IMR-90 (cell line): ENCODE measurements at regions not wholly inside any gene's neighbourhood (a gene's known extent, or its start where the extent isn't known, plus 50 kb on each side); places are given as distances from the start of the nearest gene placed in this dataset.

Experiments used
- ATAC-seq: fragments of 200-7000 bp; cut with Tn5 transposase; 2 replicates; pipeline ENCODE4 v1.9.1; 2020; ENCODE audit warnings: low read depth, mild to moderate bottlenecking, moderate library complexity
- BruUV-seq: library from RNA; stranded (reverse); fragments of 400-500 nt; replicated peaks from 2 replicates; lab custom pipeline; 2021; lab: Mats Ljungman, UMichigan
- CTCF ChIA-PET: fragments of 300-600 bp; formaldehyde crosslinking; extraction: SDS; loops from one replicate; lab custom pipeline; 2021; ENCODE audit warnings: antibody characterized with exemption; lab: Yijun Ruan, JAX
- POLR2A ChIA-PET: fragments of 300-600 bp; sonication (Branson Sonifier 250); formaldehyde crosslinking; loops from one replicate; lab custom pipeline; 2022; ENCODE audit warnings: antibody characterized with exemption; ENCODE audit not compliant: unreplicated experiment; lab: Charles Lee
- DNase-seq: peaks from one replicate; pipeline ENCODE4 v3.0.0; 2013
- H2AFZ ChIP-seq: replicated peaks from 2 replicates; pipeline ENCODE3; 2013; ENCODE audit warnings: low read length, mild to moderate bottlenecking; ENCODE audit not compliant: poor library complexity
- H2AK5ac ChIP-seq: 2 replicates; pipeline ENCODE4 v1.6.1; 2013; ENCODE audit warnings: low read depth, low read length, inconsistent platforms
- H2AK9ac ChIP-seq: replicated peaks from 2 replicates; pipeline ENCODE3; 2013; ENCODE audit warnings: mild to moderate bottlenecking, low read depth, low read length, moderate library complexity; ENCODE audit not compliant: poor library complexity
- H2BK120ac ChIP-seq: 2 replicates; pipeline ENCODE4 v1.6.1; 2013; ENCODE audit warnings: low read depth, low read length, inconsistent platforms
- H2BK15ac ChIP-seq: 3 replicates; pipeline ENCODE4 v1.6.1; 2013; ENCODE audit warnings: low read depth, low read length, inconsistent platforms
- H2BK20ac ChIP-seq: 2 replicates; pipeline ENCODE4 v1.6.1; 2013; ENCODE audit warnings: low read depth, mild to moderate bottlenecking, inconsistent platforms, low read length, moderate library complexity
- H2BK5ac ChIP-seq: 2 replicates; pipeline ENCODE4 v1.6.1; 2013; ENCODE audit warnings: mild to moderate bottlenecking, low read depth, low read length, inconsistent platforms; ENCODE audit not compliant: poor library complexity, severe bottlenecking
- H3K14ac ChIP-seq: replicated peaks from 2 replicates; pipeline ENCODE4 v1.6.1; 2013; ENCODE audit warnings: low read depth, low read length, inconsistent platforms
- H3K18ac ChIP-seq: 2 replicates; pipeline ENCODE4 v1.6.1; 2013; ENCODE audit warnings: low read depth, low read length, control low read depth
- H3K23ac ChIP-seq: 2 replicates; pipeline ENCODE4 v1.6.1; 2013; ENCODE audit warnings: low read depth, low read length, inconsistent platforms
- H3K27ac ChIP-seq: 2 replicates; pipeline ENCODE4 v1.5.1; 2013; ENCODE audit warnings: mild to moderate bottlenecking, control low read depth, low read length; ENCODE audit not compliant: insufficient read depth
- H3K27me3 ChIP-seq: 2 replicates; pipeline ENCODE4 v1.6.1; 2013; ENCODE audit warnings: low read length; ENCODE audit not compliant: control insufficient read depth, insufficient read depth
- H3K36me3 ChIP-seq: 2 replicates; pipeline ENCODE4 v1.6.1; 2013; ENCODE audit warnings: low read length, mixed read lengths; ENCODE audit not compliant: control insufficient read depth, insufficient read depth
- H3K4ac ChIP-seq: 2 replicates; pipeline ENCODE4 v1.6.1; 2013; ENCODE audit warnings: low read depth, low read length, inconsistent platforms
- H3K4me1 ChIP-seq: 2 replicates; pipeline ENCODE4 v1.6.1; 2013; ENCODE audit warnings: low read length, mixed read lengths; ENCODE audit not compliant: control insufficient read depth, insufficient read depth
- H3K4me2 ChIP-seq: 2 replicates; pipeline ENCODE4 v1.6.1; 2013; ENCODE audit warnings: low read depth, mild to moderate bottlenecking, control low read depth, low read length, moderate library complexity
- H3K4me3 ChIP-seq: 2 replicates; pipeline ENCODE4 v1.5.1; 2013; ENCODE audit warnings: low read depth, mild to moderate bottlenecking, control low read depth, low read length, moderate library complexity; ENCODE audit not compliant: insufficient read depth
- H3K56ac ChIP-seq: 2 replicates; pipeline ENCODE4 v1.6.1; 2013; ENCODE audit warnings: low read length, inconsistent platforms; ENCODE audit not compliant: insufficient read depth; ENCODE audit errors: extremely low read depth
- H3K79me1 ChIP-seq, 2 experiments: 2 replicates each; pipeline ENCODE4 v1.6.1; 2013; ENCODE audit warnings: low read length in 2 of 2, inconsistent platforms in 1 of 2, low read depth in 1 of 2
- H3K9ac ChIP-seq: 2 replicates; pipeline ENCODE4 v1.6.1; 2013; ENCODE audit warnings: low read depth, low read length, control low read depth
- H3K9me1 ChIP-seq: 2 replicates; pipeline ENCODE4 v1.6.1; 2013; ENCODE audit warnings: low read length, inconsistent platforms; ENCODE audit not compliant: insufficient read depth
- H3K9me3 ChIP-seq: 2 replicates; pipeline ENCODE4 v1.6.1; 2013; ENCODE audit warnings: low read length; ENCODE audit not compliant: control insufficient read depth, insufficient read depth
- H4K20me1 ChIP-seq: 2 replicates; pipeline ENCODE4 v1.6.1; 2013; ENCODE audit warnings: low read length, inconsistent platforms; ENCODE audit not compliant: insufficient read depth
- H4K5ac ChIP-seq: 2 replicates; pipeline ENCODE4 v1.6.1; 2013; ENCODE audit warnings: mild to moderate bottlenecking, low read depth, low read length, control low read depth
- H4K8ac ChIP-seq, 2 experiments: 2 replicates each; pipeline ENCODE4 v1.6.1; 2013; ENCODE audit warnings: low read depth in 2 of 2, low read length in 2 of 2, control low read depth in 1 of 2, inconsistent platforms in 1 of 2
- H4K91ac ChIP-seq: 2 replicates; pipeline ENCODE4 v1.6.1; 2013; ENCODE audit warnings: low read depth, low read length, inconsistent platforms; ENCODE audit not compliant: insufficient read depth
- CEBPB ChIP-seq: IDR thresholded peaks from 2 replicates; pipeline ENCODE4 v1.6.1; 2012; ENCODE audit warnings: low read depth, low read length, improper control_type of control experiment
- CTCF ChIP-seq: conservative IDR thresholded peaks from 2 replicates; pipeline ENCODE4 v1.5.1; 2012; ENCODE audit warnings: mild to moderate bottlenecking, low read depth, low read length, improper control_type of control experiment
- MAZ ChIP-seq: IDR thresholded peaks from 2 replicates; pipeline ENCODE4 v1.6.1; 2012; ENCODE audit warnings: low read depth, mild to moderate bottlenecking, low read length, improper control_type of control experiment, moderate library complexity, borderline replicate concordance
- WGBS, 2 experiments: methylation state at CpG; one replicate each; pipeline versions ENCODE4 v1.1.5 to v1.1.7; 2013; ENCODE audit warnings: missing lambda C conversion rate in 2 of 2; ENCODE audit not compliant: insufficient read length in 1 of 2; ENCODE audit errors: extremely low coverage in 2 of 2; 5-methylcytosine and 5-hydroxymethylcytosine counted together
- dilution Hi-C: fragments of 300-500 bp; cut with HindIII; formaldehyde crosslinking; loops from one replicate; pipeline ENCODE4 v1.14.3; 2018; ENCODE audit warnings: low sequenced_read_pairs; ENCODE audit not compliant: unreplicated experiment
- in situ Hi-C: fragments of 300-500 bp; cut with MboI; formaldehyde crosslinking; loops from 3 replicates; pipeline ENCODE4 v1.14.3; 2019; ENCODE audit warnings: low sequenced_read_pairs, inconsistent platforms, mixed read lengths
- intact Hi-C: fragments of 100-400 bp; cut with micrococcal nuclease; formaldehyde crosslinking; loops from 2 replicates; pipeline ENCODE4 v1.10.0; 2022

- Histone ChIP-seq H3K9me3 (no peaks in the 10 kb centered on the region), H2AK5ac (peak overlapping the region; percentile 49), H2AK9ac (no peak overlapping the region), H3K27me3 (no peaks in the 10 kb centered on the region), H3K4me3 (no peak overlapping the region), H4K91ac (peak overlapping the region; percentile 89), H2BK5ac (peak overlapping the region; percentile 78), H2BK20ac (peak overlapping the region; percentile 93; the same call in 1 of the 2 replicates), H4K20me1 (no peaks in the 10 kb centered on the region), H3K18ac (peak overlapping the region; percentile 76; the same call in 1 of the 2 replicates), H3K27ac (peak overlapping the region; percentile 44; the same call in 1 of the 2 replicates), H3K23ac (peak overlapping the region; percentile 48; the same call in 1 of the 2 replicates), H3K36me3 (no peaks in the 10 kb centered on the region), H3K14ac (peak overlapping the region; percentile 83), H3K56ac (0 out of 2 replicates have a peak overlapping the region, but pooled peaks have one; percentile 1), H2AFZ (peak overlapping the region; percentile 19), H4K5ac (peak overlapping the region; percentile 60; the same call in 1 of the 2 replicates), H3K9ac (no peak overlapping the region), H3K4me1 (peaks cover 42% of the 10 kb centered on the region), H3K4ac (peak overlapping the region; percentile 88; the same call in 1 of the 2 replicates), H3K79me1 (0 out of 4 replicates have a peak, but pooled peaks cover 0 to 6% of the 10 kb centered on the region in 2 experiments), H2BK120ac (peak overlapping the region; percentile 93), H2BK15ac (peak overlapping the region; percentile 94; the same call in 2 of the 3 replicates), H3K9me1 (peaks cover 15% of the 10 kb centered on the region), H3K4me2 (peak overlapping the region; percentile 30; the same call in 1 of the 2 replicates), H4K8ac (peak overlapping the region in 1 of 2 experiments; percentile 69; a peak in 1 of 4 replicates)
- in situ Hi-C loops = loop anchor here (5.0 kb wide), 1 partner anchor 83 kb away; no protein-coding TSS in a partner anchor
- POLR2A ChIA-PET = no interaction called here
- CTCF ChIA-PET = interaction anchor here (0.6 to 1.2 kb wide), 2 partner anchors 9 to 585 kb away, joined by 5 read pairs; no protein-coding TSS in a partner anchor
- no TSS peak for BruUV-seq
- peak; percentile 35 for ATAC-seq
- dilution Hi-C loops = no loop called here
- no peak for TF ChIP-seq CTCF
- peak; percentile 49; the same call in 1 of the 2 replicates for TF ChIP-seq MAZ
- TF ChIP-seq CEBPB = peak; percentile 35; the same call in 1 of the 2 replicates
- DNase-seq = peak; percentile 87
- intact Hi-C loops = loop anchor here (5.0 kb wide), 1 partner anchor 103 kb away; the partner anchor contains the start of gene KLF6
- WGBS, 2 experiments = no CpG with 5 or more reads among the region's 4 CpGs
These were observed 105.0 kb upstream of the KLF6 start for GRCh38 chr10:3889961-3890522.
